Endodermal cell (in vitro differentiated cells): ENCODE measurements at regions not wholly inside any gene's neighbourhood (a gene's known extent, or its start where the extent isn't known, plus 50 kb on each side); places are given as distances from the start of the nearest gene placed in this dataset.
"Not testable (repeated sequence)": the region's sequence is repeated elsewhere in the genome, so short reads cannot be mapped to it uniquely, and the experiment has no call there.

Experiments
- DNase-seq: peaks from one replicate; pipeline ENCODE4 v3.0.0-alpha.2; 2017
- H3K27ac ChIP-seq: 2 replicates; pipeline ENCODE4 v1.5.1; 2013; ENCODE audit warnings: mild to moderate bottlenecking, low read depth, low read length, moderate library complexity
- H3K27me3 ChIP-seq: 2 replicates; pipeline ENCODE4 v1.6.1; 2013; ENCODE audit warnings: mild to moderate bottlenecking, low read length, moderate library complexity; ENCODE audit not compliant: insufficient read depth, control insufficient read depth, poor library complexity, severe bottlenecking
- H3K36me3 ChIP-seq: 2 replicates; pipeline ENCODE4 v1.7.0; 2013; ENCODE audit warnings: mild to moderate bottlenecking, low read length, moderate library complexity; ENCODE audit not compliant: control insufficient read depth, insufficient read depth
- H3K4me1 ChIP-seq: one replicate; pipeline ENCODE4 v1.7.0; 2013; ENCODE audit warnings: low read length; ENCODE audit not compliant: control insufficient read depth, insufficient read depth
- H3K4me3 ChIP-seq: 2 replicates; pipeline ENCODE4 v1.5.1; 2013; ENCODE audit warnings: mild to moderate bottlenecking, low read length, moderate library complexity
- H3K9ac ChIP-seq: 2 replicates; pipeline ENCODE4 v1.6.1; 2013; ENCODE audit warnings: mild to moderate bottlenecking, low read length, moderate library complexity; ENCODE audit not compliant: poor library complexity, severe bottlenecking; ENCODE audit errors: extremely low read depth
- H3K9me3 ChIP-seq: 2 replicates; pipeline ENCODE4 v1.6.1; 2013; ENCODE audit warnings: mild to moderate bottlenecking, low read length, moderate library complexity; ENCODE audit not compliant: control insufficient read depth
- H3K27ac Mint-ChIP-seq: 2 replicates; pipeline ENCODE4 v1.8.0; 2020; ENCODE audit warnings: mixed read lengths
- H3K27me3 Mint-ChIP-seq: 2 replicates; pipeline ENCODE4 v1.8.0; 2021; ENCODE audit warnings: mild to moderate bottlenecking, mixed read lengths; ENCODE audit not compliant: insufficient read depth
- H3K36me3 Mint-ChIP-seq: 2 replicates; pipeline ENCODE4 v1.8.0; 2020; ENCODE audit warnings: low read depth, mixed read lengths
- H3K4me1 Mint-ChIP-seq: 2 replicates; pipeline ENCODE4 v1.8.0; 2020; ENCODE audit warnings: mixed read lengths
- H3K4me3 Mint-ChIP-seq: 2 replicates; pipeline ENCODE4 v1.8.0; 2020; ENCODE audit warnings: mild to moderate bottlenecking, moderate library complexity, mixed read lengths
- H3K9me3 Mint-ChIP-seq: 2 replicates; pipeline ENCODE4 v1.8.0; 2020; ENCODE audit warnings: mild to moderate bottlenecking, mixed read lengths
- CTCF ChIP-seq: fragments of 200-600 bp; sonication (generic); conservative IDR thresholded peaks from 2 replicates; pipeline ENCODE4 v1.5.0; 2021; ENCODE audit warnings: antibody characterized with exemption, mild to moderate bottlenecking
- WGBS, 2 experiments: methylation state at CpG; one replicate each; pipeline versions ENCODE4 v1.1.5 to v1.1.7; 2013; ENCODE audit warnings: missing lambda C conversion rate in 2 of 2, mixed read lengths in 1 of 2; ENCODE audit not compliant: insufficient coverage in 1 of 2, insufficient read length in 1 of 2; 5-methylcytosine and 5-hydroxymethylcytosine counted together

DNA sequence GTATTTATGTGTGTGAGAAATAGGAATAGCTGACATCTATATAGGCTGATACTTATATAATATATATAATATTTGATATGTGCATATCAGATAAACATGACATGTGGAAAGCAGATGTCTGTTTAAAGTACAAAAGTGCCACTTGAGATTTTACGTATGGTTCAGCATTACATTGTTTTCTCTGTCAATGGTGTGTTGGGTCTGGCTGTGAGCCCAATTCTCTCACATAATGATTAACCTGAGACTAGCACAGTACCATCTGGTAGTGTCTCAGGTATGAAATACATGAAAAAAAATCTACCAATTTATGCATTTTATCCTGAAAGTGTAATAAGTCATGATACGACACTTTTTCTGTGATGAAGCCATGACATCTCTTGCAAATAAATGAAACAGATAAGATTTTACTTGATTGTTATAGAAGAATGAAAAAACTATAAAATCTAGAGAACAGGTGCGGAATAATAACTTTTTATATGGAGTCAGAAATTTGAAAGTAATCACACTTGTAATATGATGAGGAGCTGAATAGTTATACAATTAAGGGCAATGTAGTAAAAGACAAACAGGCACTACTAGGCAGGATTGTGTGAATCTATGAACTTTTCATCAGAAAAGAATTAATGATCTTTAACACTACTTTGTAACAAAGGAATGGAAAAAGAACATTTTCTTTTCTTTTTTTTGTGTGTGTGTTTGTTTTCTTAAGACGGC lies 1405.0 kb downstream of the OLFM4 start:
- 92 to 99% methylated on average over 2 to 4 of the region's 4 CpGs for WGBS, 2 experiments
- no peak for TF ChIP-seq CTCF

DNA sequence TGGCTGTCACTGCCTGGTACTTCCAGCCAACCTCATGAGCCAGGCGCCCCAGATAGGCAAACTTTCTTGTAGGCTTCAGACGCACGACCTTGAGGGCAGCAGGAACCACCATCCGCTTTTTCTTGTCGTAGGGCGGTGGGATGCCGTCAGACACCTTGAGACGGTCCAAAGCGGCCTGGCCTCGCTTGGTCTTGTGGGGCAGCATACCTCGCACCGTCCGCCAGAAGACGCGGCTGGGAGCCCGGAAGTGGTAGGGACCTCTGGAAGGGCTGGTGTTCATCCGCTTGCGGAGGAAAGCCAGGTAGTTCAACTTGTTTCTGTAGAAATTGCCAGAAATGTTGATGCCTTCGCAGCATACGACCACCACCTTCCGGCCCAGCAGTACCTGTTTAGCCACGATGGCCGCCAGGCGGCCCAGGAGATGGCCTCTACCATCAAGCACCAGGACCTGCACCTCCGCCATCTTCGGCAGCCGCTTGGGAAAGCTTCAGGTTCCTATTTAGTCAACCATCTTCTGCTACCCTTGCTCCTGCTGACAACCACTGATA lies 1412.3 kb downstream of the OLFM4 start:
- H3K9ac ChIP-seq, H3K4me1 Mint-ChIP-seq, H3K27me3 ChIP-seq, H3K4me3 Mint-ChIP-seq, H3K9me3 Mint-ChIP-seq, H3K27ac Mint-ChIP-seq, H3K27ac ChIP-seq, H3K36me3 ChIP-seq, DNase-seq, H3K27me3 Mint-ChIP-seq, H3K36me3 Mint-ChIP-seq, H3K4me3 ChIP-seq, H3K9me3 ChIP-seq: not testable (repeated sequence)
- WGBS, 2 experiments = 96 to 99% methylated on average over 16 to 27 of the region's 27 CpGs
- peaks cover 10% of the 10 kb centered on the region for H3K4me1 ChIP-seq

More for the DNA sequence above, 1405.0 kb downstream of the OLFM4 start:
- no peak overlapping the region for H3K4me3 Mint-ChIP-seq
- H3K27ac ChIP-seq = no peak overlapping the region
- H3K9ac ChIP-seq = no peak overlapping the region
- no peaks in the 10 kb centered on the region for H3K9me3 Mint-ChIP-seq
- peaks cover 14% of the 10 kb centered on the region for H3K4me1 Mint-ChIP-seq
- no peaks in the 10 kb centered on the region for H3K36me3 Mint-ChIP-seq
- H3K27me3 ChIP-seq = no peaks in the 10 kb centered on the region
- DNase-seq = no peak
- no peaks in the 10 kb centered on the region for H3K27me3 Mint-ChIP-seq
- H3K4me1 ChIP-seq = peaks cover 10% of the 10 kb centered on the region
- no peak overlapping the region for H3K27ac Mint-ChIP-seq
- H3K36me3 ChIP-seq = no peaks in the 10 kb centered on the region
- H3K4me3 ChIP-seq = no peak overlapping the region
- peaks cover 4% of the 10 kb centered on the region for H3K9me3 ChIP-seq

DNA sequence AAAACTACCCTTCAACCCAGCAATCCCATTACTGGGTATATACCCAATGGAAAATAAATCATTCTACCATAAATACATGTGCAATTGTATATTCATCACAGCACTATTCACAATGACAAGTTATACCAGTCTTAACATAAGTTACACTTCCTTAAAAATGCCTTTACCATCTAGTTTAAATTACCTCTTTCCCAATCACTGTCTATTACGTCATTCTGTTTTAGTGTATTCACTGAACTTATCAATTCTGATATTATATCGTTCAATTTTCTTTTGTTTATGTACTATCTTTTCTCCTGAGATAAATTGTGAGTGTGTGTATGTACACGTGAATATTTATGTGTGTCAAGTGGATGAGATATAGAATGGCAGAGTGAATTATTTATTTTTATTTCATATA lies 1416.8 kb downstream of the OLFM4 start:
- no peak for DNase-seq
- TF ChIP-seq CTCF = no peak
- H3K27me3 Mint-ChIP-seq = no peaks in the 10 kb centered on the region
- Histone ChIP-seq H3K9ac (no peak overlapping the region), H3K4me3 (no peak overlapping the region), H3K9me3 (peaks cover 8% of the 10 kb centered on the region), H3K36me3 (no peaks in the 10 kb centered on the region), H3K27ac (no peak overlapping the region), H3K4me1 (no peaks in the 10 kb centered on the region), H3K27me3 (no peaks in the 10 kb centered on the region)
- H3K9me3 Mint-ChIP-seq = peaks cover 6% of the 10 kb centered on the region
- peaks cover 2% of the 10 kb centered on the region for H3K36me3 Mint-ChIP-seq
- 100% methylated on average over 1 to 2 of the region's 3 CpGs for WGBS, 2 experiments
- no peak overlapping the region for H3K4me3 Mint-ChIP-seq
- H3K27ac Mint-ChIP-seq = no peak overlapping the region
- no peaks in the 10 kb centered on the region for H3K4me1 Mint-ChIP-seq

DNA sequence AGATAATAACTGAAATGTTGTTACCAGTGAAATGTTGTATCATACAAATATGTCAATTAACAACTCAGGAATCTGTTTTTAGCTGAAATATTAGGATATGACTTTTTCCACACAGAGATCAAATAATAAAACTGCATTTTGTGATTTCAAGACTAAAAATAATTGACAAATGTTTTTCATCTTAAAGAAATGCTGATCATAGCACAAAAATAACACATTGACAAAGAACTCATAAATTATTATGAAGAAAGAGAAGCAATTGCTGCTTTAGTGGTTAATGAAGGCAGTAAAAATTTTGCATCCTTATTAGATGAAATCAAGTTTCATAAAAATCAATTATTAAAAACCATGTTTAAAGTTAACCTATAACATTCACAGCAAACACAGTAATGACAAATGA lies 1417.3 kb downstream of the OLFM4 start:
- Histone ChIP-seq H3K4me1 (no peaks in the 10 kb centered on the region), H3K9me3 (peaks cover 8% of the 10 kb centered on the region), H3K27me3 (no peaks in the 10 kb centered on the region), H3K4me3 (no peak overlapping the region), H3K9ac (no peak overlapping the region), H3K36me3 (no peaks in the 10 kb centered on the region), H3K27ac (no peak overlapping the region)
- H3K36me3 Mint-ChIP-seq = peaks cover 2% of the 10 kb centered on the region
- no peaks in the 10 kb centered on the region for H3K27me3 Mint-ChIP-seq
- H3K9me3 Mint-ChIP-seq = peaks cover 6% of the 10 kb centered on the region
- DNase-seq = no peak
- no peak overlapping the region for H3K4me3 Mint-ChIP-seq
- H3K27ac Mint-ChIP-seq = no peak overlapping the region
- no peak for TF ChIP-seq CTCF
- H3K4me1 Mint-ChIP-seq = no peaks in the 10 kb centered on the region
